GM12878 (cell line): ENCODE measurements at regions not wholly inside any gene's neighbourhood (a gene's known extent, or its start where the extent isn't known, plus 50 kb on each side); places are given as distances from the start of the nearest gene placed in this dataset.

Experiments
- ATAC-seq: fragments of 200-7000 bp; cut with Tn5 transposase; 3 replicates; pipeline ENCODE4 v1.9.1; 2020; ENCODE audit warnings: mild to moderate bottlenecking, moderate library complexity
- BruUV-seq: library from RNA; stranded (reverse); fragments of 400-500 nt; replicated peaks from 2 replicates; lab custom pipeline; 2021; lab: Mats Ljungman, UMichigan
- CTCF ChIA-PET: fragments of 300-600 bp; sonication (Branson Sonifier 250); formaldehyde crosslinking; extraction: SDS; loops from one replicate; lab custom pipeline; 2021; ENCODE audit warnings: inconsistent platforms; lab: Yijun Ruan, JAX
- POLR2A ChIA-PET: fragments of 350-600 bp; formaldehyde crosslinking; extraction: SDS; loops from one replicate; lab custom pipeline; 2021; ENCODE audit warnings: inconsistent platforms; lab: Charles Lee
- RAD21 ChIA-PET: fragments of 300-600 bp; sonication (Branson Sonifier 250); formaldehyde crosslinking; loops from one replicate; lab custom pipeline; 2023; ENCODE audit warnings: antibody characterized with exemption; ENCODE audit not compliant: unreplicated experiment; lab: Charles Lee
- SMC1A ChIA-PET: fragments of 300-600 bp; sonication (Branson Sonifier 250); formaldehyde crosslinking; loops from one replicate; lab custom pipeline; 2023; ENCODE audit not compliant: unreplicated experiment, uncharacterized antibody; lab: Charles Lee
- DNase-seq: peaks from one replicate; pipeline ENCODE4 v3.0.0-alpha.2; 2011; ENCODE audit warnings: low read depth, low spot score
- FAIRE-seq: peaks from 3 replicates; lab custom pipeline; 2011; peaks lifted over from hg19 to GRCh38; lab: Jason Lieb, UNC
- H2AFZ ChIP-seq: 2 replicates; pipeline ENCODE4 v1.6.0; 2011; ENCODE audit warnings: low read depth, low read length, control low read depth; ENCODE audit not compliant: control insufficient read depth
- H3K27ac ChIP-seq: 2 replicates; pipeline ENCODE4 v1.5.1; 2011; ENCODE audit warnings: control low read depth; ENCODE audit not compliant: control insufficient read depth, insufficient read depth
- H3K27me3 ChIP-seq, 2 experiments: replicated peaks in 1 of 2; 2 replicates each; pipeline versions ENCODE4 v1.6.0 to v1.6.1; 2011; ENCODE audit warnings: low read length in 1 of 2; ENCODE audit not compliant: control insufficient read depth in 2 of 2, insufficient read depth in 2 of 2
- H3K36me3 ChIP-seq, 2 experiments: 2 replicates each; pipeline ENCODE4 v1.5.1; 2011; ENCODE audit warnings: low read length in 1 of 2; ENCODE audit not compliant: control insufficient read depth in 2 of 2, insufficient read depth in 2 of 2
- H3K4me1 ChIP-seq: 2 replicates; pipeline ENCODE4 v1.6.1; 2011; ENCODE audit warnings: mild to moderate bottlenecking, low read length, moderate library complexity, mixed read lengths; ENCODE audit not compliant: control insufficient read depth, insufficient read depth
- H3K4me2 ChIP-seq: 2 replicates; pipeline ENCODE4 v1.6.0; 2011; ENCODE audit warnings: control low read depth; ENCODE audit not compliant: control insufficient read depth, insufficient read depth
- H3K4me3 ChIP-seq: fragments of 200-600 bp; sonication (generic); 2 replicates; pipeline ENCODE4 v1.5.1; 2016
- H3K79me2 ChIP-seq: 2 replicates; pipeline ENCODE4 v1.6.0; 2011; ENCODE audit warnings: low read length; ENCODE audit not compliant: control insufficient read depth, insufficient read depth
- H3K9ac ChIP-seq: 2 replicates; pipeline ENCODE4 v1.8.0; 2011; ENCODE audit warnings: low read length, control low read depth, mixed read lengths; ENCODE audit not compliant: control insufficient read depth, insufficient read depth
- H3K9me3 ChIP-seq: replicated peaks from 3 replicates; pipeline ENCODE4 v1.5.1; 2011; ENCODE audit warnings: mild to moderate bottlenecking, low read length; ENCODE audit not compliant: control insufficient read depth, insufficient read depth
- H4K20me1 ChIP-seq: 2 replicates; pipeline ENCODE4 v1.6.0; 2011; ENCODE audit not compliant: control insufficient read depth, insufficient read depth
- ATF3 ChIP-seq: IDR thresholded peaks from 2 replicates; pipeline ENCODE4 v1.6.1; 2011; ENCODE audit warnings: low read depth, mild to moderate bottlenecking, low read length, moderate library complexity, borderline replicate concordance; ENCODE audit errors: extremely low read depth
- CREM ChIP-seq: IDR thresholded peaks from 2 replicates; pipeline ENCODE4 v1.6.1; 2014; ENCODE audit warnings: antibody characterized with exemption, low read depth
- EED ChIP-seq: sonication (generic); IDR thresholded peaks from 2 replicates; pipeline ENCODE4 v1.6.1; 2016; ENCODE audit warnings: antibody characterized with exemption, low read depth
- ESRRA ChIP-seq: IDR thresholded peaks from 2 replicates; pipeline ENCODE4 v1.6.1; 2012; ENCODE audit warnings: mild to moderate bottlenecking, low read length, improper control_type of control experiment
- HDAC2 ChIP-seq: fragments of 200-600 bp; sonication (generic); IDR thresholded peaks from 2 replicates; pipeline ENCODE4 v1.6.1; 2017
- IKZF2 ChIP-seq, 2 experiments: fragments of 450-650 bp; IDR thresholded peaks; 2 replicates each; pipeline ENCODE4 v1.6.1; 2017; ENCODE audit warnings: mild to moderate bottlenecking in 2 of 2, moderate library complexity in 2 of 2
- JUNB ChIP-seq: IDR thresholded peaks from 2 replicates; pipeline ENCODE4 v1.6.1; 2016; ENCODE audit warnings: antibody characterized with exemption, mild to moderate bottlenecking
- NFYB ChIP-seq: IDR thresholded peaks from 2 replicates; pipeline ENCODE4 v1.6.1; 2011; ENCODE audit warnings: low read depth, mild to moderate bottlenecking, low read length, improper control_type of control experiment, moderate library complexity; ENCODE audit not compliant: insufficient read depth
- NR2F1 ChIP-seq: fragments of 450-650 bp; conservative IDR thresholded peaks from 2 replicates; pipeline ENCODE4 v1.6.1; 2017; ENCODE audit warnings: mild to moderate bottlenecking
- PAX5 ChIP-seq: IDR thresholded peaks from 2 replicates; pipeline ENCODE4 v1.6.1; 2011; ENCODE audit warnings: low read depth, low read length, borderline replicate concordance
- PRDM15 ChIP-seq: fragments of 450-650 bp; formaldehyde crosslinking; IDR thresholded peaks from 2 replicates; pipeline ENCODE4 v1.4.0; 2020; ENCODE audit warnings: mild to moderate bottlenecking, moderate library complexity
- SREBF2 ChIP-seq: IDR thresholded peaks from 2 replicates; pipeline ENCODE4 v1.6.1; 2012; ENCODE audit warnings: mild to moderate bottlenecking, low read length
- TCF7 ChIP-seq: IDR thresholded peaks from 2 replicates; pipeline ENCODE4 v1.6.1; 2014; ENCODE audit warnings: antibody characterized with exemption, borderline replicate concordance
- WRNIP1 ChIP-seq: IDR thresholded peaks from 2 replicates; pipeline ENCODE4 v1.6.1; 2011; ENCODE audit warnings: low read depth, low read length, improper control_type of control experiment, borderline replicate concordance
- YBX1 ChIP-seq: fragments of 450-650 bp; IDR thresholded peaks from 2 replicates; pipeline ENCODE4 v1.6.1; 2016; ENCODE audit warnings: antibody characterized with exemption
- ZNF592 ChIP-seq: fragments of 450-650 bp; IDR thresholded peaks from 2 replicates; pipeline ENCODE4 v1.6.1; 2017; ENCODE audit warnings: mild to moderate bottlenecking, moderate library complexity
- ZNF622 ChIP-seq: fragments of 450-650 bp; IDR thresholded peaks from 2 replicates; pipeline ENCODE4 v1.6.1; 2017; ENCODE audit warnings: mild to moderate bottlenecking, inconsistent platforms
- ZZZ3 ChIP-seq: IDR thresholded peaks from 2 replicates; pipeline ENCODE4 v1.6.1; 2011; ENCODE audit warnings: low read depth; ENCODE audit not compliant: control insufficient read depth, insufficient read length
- WGBS: methylation state at CpG from one replicate; pipeline ENCODE4 v1.1.6; 2016; ENCODE audit warnings: low lambda C conversion rate; ENCODE audit not compliant: insufficient replicate concordance, insufficient coverage; ENCODE audit errors: missing lambda C conversion rate; 5-methylcytosine and 5-hydroxymethylcytosine counted together
- in situ Hi-C: fragments of 300-500 bp; cut with MboI; formaldehyde crosslinking; loops from 9 replicates; pipeline ENCODE4 v1.14.3; 2018; ENCODE audit warnings: mixed read lengths
- intact Hi-C: fragments of 100-400 bp; cut with micrococcal nuclease; formaldehyde crosslinking; loops from one replicate; pipeline ENCODE4 v1.14.2; 2022; ENCODE audit not compliant: unreplicated experiment

GRCh38 chr4:155523358-155523757, 143.3 kb upstream of the GUCY1A1 start:
- RAD21 ChIA-PET = no interaction called here
- DNase-seq (no peak), FAIRE-seq (no peak), ATAC-seq (no peak)
- BruUV-seq = no TSS peak
- Histone ChIP-seq H3K36me3 (no peaks in the 10 kb centered on the region), H3K27me3 (peaks cover 0 to 3% of the 10 kb centered on the region in 2 experiments; a peak in 1 of 4 replicates), H3K79me2 (no peaks in the 10 kb centered on the region), H3K4me2 (no peak overlapping the region), H3K4me1 (no peaks in the 10 kb centered on the region), H3K9ac (no peak overlapping the region), H3K4me3 (no peak overlapping the region), H3K27ac (no peak overlapping the region), H2AFZ (no peak overlapping the region), H3K9me3 (peaks cover 3% of the 10 kb centered on the region; the same call in 1 of the 3 replicates), H4K20me1 (no peaks in the 10 kb centered on the region)
- intact Hi-C loops = no loop called here
- POLR2A ChIA-PET = interaction anchor here (0.9 kb wide), 1 partner anchor 135 kb away, joined by 3 read pairs; no protein-coding TSS in a partner anchor
- CTCF ChIA-PET = interaction anchor here (1.2 to 1.6 kb wide), 2 partner anchors 14 to 26 kb away, joined by 3 read pairs; no protein-coding TSS in a partner anchor
- in situ Hi-C loops = no loop called here
- WGBS = 0% methylated on average over 2 of the region's 2 CpGs
- SMC1A ChIA-PET = interaction anchor here (1.0 to 2.3 kb wide), 5 partner anchors 9 to 264 kb away, joined by 3 to 11 read pairs (median 3); no protein-coding TSS in a partner anchor
- TF ChIP-seq IKZF2 (IDR thresholded peaks at IDR 0.05) (no peak), JUNB (no peak), ESRRA (no peak), CREM (no peak), ZNF622 (no peak), TCF7 (no peak), EED (no peak), SREBF2 (no peak), NFYB (no peak), WRNIP1 (no peak), PAX5 (no peak), HDAC2 (no peak), YBX1 (no peak), ATF3 (no peak), PRDM15 (no peak), NR2F1 (no peak), ZNF592 (no peak), ZZZ3 (no peak)
